GM23338 (cell line): ENCODE measurements at regions not wholly inside any gene's neighbourhood (a gene's known extent, or its start where the extent isn't known, plus 50 kb on each side); places are given as distances from the start of the nearest gene placed in this dataset.

Source experiments
- ATAC-seq: fragments of 200-7000 bp; cut with Tn5 transposase; 3 replicates; pipeline ENCODE4 v1.9.1; 2020
- DNase-seq: peaks from one replicate; pipeline ENCODE4 v3.0.0-alpha.2; 2015; ENCODE audit warnings: low spot score
- H2AFZ ChIP-seq: fragments of 200-600 bp; sonication (generic); 2 replicates; pipeline ENCODE4 v1.8.0; 2016; ENCODE audit warnings: antibody characterized with exemption, mild to moderate bottlenecking, moderate library complexity
- H3F3A ChIP-seq: fragments of 200-600 bp; sonication (generic); replicated peaks from 2 replicates; pipeline ENCODE4 v1.8.0; 2017; ENCODE audit warnings: antibody characterized with exemption, mixed run types, low read depth
- H3K27ac ChIP-seq: fragments of 200-600 bp; sonication (generic); 2 replicates; pipeline ENCODE4 v1.6.1; 2016; ENCODE audit warnings: low read depth
- H3K27me3 ChIP-seq: fragments of 200-600 bp; sonication (generic); 2 replicates; pipeline ENCODE4 v1.8.0; 2016; ENCODE audit warnings: mild to moderate bottlenecking, mixed run types, moderate library complexity; ENCODE audit not compliant: insufficient read depth
- H3K36me3 ChIP-seq: fragments of 200-600 bp; sonication (generic); 2 replicates; pipeline ENCODE4 v1.8.0; 2016; ENCODE audit warnings: mild to moderate bottlenecking; ENCODE audit not compliant: insufficient read depth
- H3K4me1 ChIP-seq: fragments of 200-600 bp; sonication (generic); 2 replicates; pipeline ENCODE4 v1.8.0; 2016; ENCODE audit warnings: mild to moderate bottlenecking, moderate library complexity; ENCODE audit not compliant: insufficient read depth
- H3K4me2 ChIP-seq: fragments of 200-600 bp; sonication (generic); 2 replicates; pipeline ENCODE4 v1.7.1; 2017; ENCODE audit warnings: mixed run types
- H3K4me3 ChIP-seq: fragments of 200-600 bp; sonication (generic); 2 replicates; pipeline ENCODE4 v1.6.1; 2016; ENCODE audit warnings: mixed run types
- H3K79me2 ChIP-seq: fragments of 200-600 bp; sonication (generic); replicated peaks from 2 replicates; pipeline ENCODE4 v1.8.0; 2017; ENCODE audit warnings: mild to moderate bottlenecking; ENCODE audit not compliant: insufficient read depth
- H3K9me2 ChIP-seq: fragments of 200-600 bp; sonication (generic); 2 replicates; pipeline ENCODE4 v1.8.0; 2017; ENCODE audit not compliant: insufficient read depth
- H4K20me1 ChIP-seq: fragments of 200-600 bp; sonication (generic); replicated peaks from 2 replicates; pipeline ENCODE4 v1.8.0; 2017; ENCODE audit warnings: mild to moderate bottlenecking; ENCODE audit not compliant: insufficient read depth
- H3K27ac Mint-ChIP-seq: 2 replicates; pipeline ENCODE4 v1.8.0; 2020; ENCODE audit warnings: inconsistent platforms, mild to moderate bottlenecking, moderate library complexity, mixed read lengths
- H3K27me3 Mint-ChIP-seq: 3 replicates; pipeline ENCODE4 v1.8.0; 2022; ENCODE audit warnings: low read depth, mild to moderate bottlenecking, moderate library complexity, mixed read lengths, inconsistent platforms; ENCODE audit not compliant: insufficient read depth, poor library complexity
- H3K36me3 Mint-ChIP-seq: 3 replicates; pipeline ENCODE4 v1.8.0; 2021; ENCODE audit warnings: low read depth, mild to moderate bottlenecking, inconsistent platforms, moderate library complexity, mixed read lengths
- H3K4me1 Mint-ChIP-seq: 3 replicates; pipeline ENCODE4 v1.8.0; 2020; ENCODE audit warnings: mild to moderate bottlenecking, inconsistent platforms, mixed read lengths
- H3K4me3 Mint-ChIP-seq: 3 replicates; pipeline ENCODE4 v1.8.0; 2021; ENCODE audit warnings: moderate library complexity, mild to moderate bottlenecking, inconsistent platforms, mixed read lengths
- H3K9me3 Mint-ChIP-seq: 3 replicates; pipeline ENCODE4 v1.8.0; 2020; ENCODE audit warnings: moderate library complexity, mild to moderate bottlenecking, inconsistent platforms, mixed read lengths
- CREB1 ChIP-seq: fragments of 250-450 bp; sonication (Bioruptor Pico); IDR thresholded peaks from 2 replicates; pipeline ENCODE4 v1.5.0; 2020; ENCODE audit warnings: low read depth, mild to moderate bottlenecking, moderate library complexity
- EZH2 ChIP-seq: fragments of 200-600 bp; sonication (generic); IDR thresholded peaks from one replicate; pipeline ENCODE4 v1.8.0; 2017; ENCODE audit warnings: antibody characterized with exemption, mild to moderate bottlenecking, low read depth; ENCODE audit not compliant: unreplicated experiment
- EZH2phosphoT487 ChIP-seq: fragments of 200-600 bp; sonication (generic); IDR thresholded peaks from one replicate; pipeline ENCODE4 v1.8.1; 2018; ENCODE audit warnings: antibody characterized with exemption; ENCODE audit not compliant: unreplicated experiment
- JUNB ChIP-seq: IDR thresholded peaks from one replicate; pipeline ENCODE4 v1.6.1; 2016; ENCODE audit warnings: antibody characterized with exemption; ENCODE audit not compliant: unreplicated experiment
- NANOG ChIP-seq: IDR thresholded peaks from 2 replicates; pipeline ENCODE4 v1.6.1; 2016; ENCODE audit warnings: antibody characterized with exemption, borderline replicate concordance
- POLR2AphosphoS5 ChIP-seq: IDR thresholded peaks from 2 replicates; pipeline ENCODE4 v1.6.1; 2016; ENCODE audit warnings: antibody characterized with exemption, low read depth
- STAT1 ChIP-seq: IDR thresholded peaks from one replicate; pipeline ENCODE4 v1.6.1; 2016; ENCODE audit warnings: antibody characterized with exemption; ENCODE audit not compliant: unreplicated experiment
- ZNF114 ChIP-seq: fragments of 250-450 bp; sonication (Bioruptor Pico); IDR thresholded peaks from 2 replicates; pipeline ENCODE4 v1.5.0; 2020; ENCODE audit warnings: mild to moderate bottlenecking, moderate library complexity
- ZNF331 ChIP-seq: fragments of 250-450 bp; sonication (Bioruptor Pico); IDR thresholded peaks from 2 replicates; pipeline ENCODE4 v1.5.0; 2020; ENCODE audit warnings: low read depth, mild to moderate bottlenecking, moderate library complexity
- TF ChIP-seq, protein P1 (sequence below): fragments of 250-450 bp; sonication (Bioruptor Pico); IDR thresholded peaks from 2 replicates; pipeline ENCODE4 v1.5.0; 2020; ENCODE audit warnings: mild to moderate bottlenecking, moderate library complexity
- TF ChIP-seq, protein P2 (sequence below): IDR thresholded peaks from one replicate; pipeline ENCODE4 v1.6.1; 2018; ENCODE audit warnings: antibody characterized with exemption; ENCODE audit not compliant: unreplicated experiment
- TF ChIP-seq, protein P3 (sequence below): IDR thresholded peaks from 2 replicates; pipeline ENCODE4 v1.6.1; 2016; ENCODE audit warnings: antibody characterized with exemption
- TF ChIP-seq, protein P4 (sequence below), 2 experiments: fragments of 200-600 bp in 1 of 2; sonication (generic) in 1 of 2; conservative IDR thresholded peaks; 2 replicates each; pipeline versions ENCODE4 v1.5.1 to v1.6.1; 2016 to 2017; ENCODE audit warnings: antibody characterized with exemption in 2 of 2, low read depth in 2 of 2, mild to moderate bottlenecking in 2 of 2, moderate library complexity in 1 of 2

GRCh38 chrX:97666890-97667289 lies 783.2 kb downstream of the RPA4 start:
- Mint-ChIP-seq H3K27me3 (no peaks in the 10 kb centered on the region), H3K4me3 (no peak overlapping the region), H3K36me3 (no peaks in the 10 kb centered on the region), H3K9me3 (no peaks in the 10 kb centered on the region; the same call in 2 of the 3 replicates), H3K27ac (no peak overlapping the region), H3K4me1 (no peaks in the 10 kb centered on the region)
- Histone ChIP-seq H3K4me3 (no peak overlapping the region), H2AFZ (no peak overlapping the region), H3K4me2 (no peak overlapping the region), H3F3A (no peaks in the 10 kb centered on the region), H3K79me2 (no peaks in the 10 kb centered on the region), H4K20me1 (no peaks in the 10 kb centered on the region), H3K4me1 (no peaks in the 10 kb centered on the region), H3K9me2 (no peaks in the 10 kb centered on the region), H3K27ac (no peak overlapping the region), H3K27me3 (no peaks in the 10 kb centered on the region), H3K36me3 (no peaks in the 10 kb centered on the region)
- no peak for TF ChIP-seq POLR2AphosphoS5
- TF ChIP-seq STAT1 = no peak
- no peak for TF ChIP-seq NANOG
- TF ChIP-seq EZH2 = no peak
- TF ChIP-seq, protein P1, sequence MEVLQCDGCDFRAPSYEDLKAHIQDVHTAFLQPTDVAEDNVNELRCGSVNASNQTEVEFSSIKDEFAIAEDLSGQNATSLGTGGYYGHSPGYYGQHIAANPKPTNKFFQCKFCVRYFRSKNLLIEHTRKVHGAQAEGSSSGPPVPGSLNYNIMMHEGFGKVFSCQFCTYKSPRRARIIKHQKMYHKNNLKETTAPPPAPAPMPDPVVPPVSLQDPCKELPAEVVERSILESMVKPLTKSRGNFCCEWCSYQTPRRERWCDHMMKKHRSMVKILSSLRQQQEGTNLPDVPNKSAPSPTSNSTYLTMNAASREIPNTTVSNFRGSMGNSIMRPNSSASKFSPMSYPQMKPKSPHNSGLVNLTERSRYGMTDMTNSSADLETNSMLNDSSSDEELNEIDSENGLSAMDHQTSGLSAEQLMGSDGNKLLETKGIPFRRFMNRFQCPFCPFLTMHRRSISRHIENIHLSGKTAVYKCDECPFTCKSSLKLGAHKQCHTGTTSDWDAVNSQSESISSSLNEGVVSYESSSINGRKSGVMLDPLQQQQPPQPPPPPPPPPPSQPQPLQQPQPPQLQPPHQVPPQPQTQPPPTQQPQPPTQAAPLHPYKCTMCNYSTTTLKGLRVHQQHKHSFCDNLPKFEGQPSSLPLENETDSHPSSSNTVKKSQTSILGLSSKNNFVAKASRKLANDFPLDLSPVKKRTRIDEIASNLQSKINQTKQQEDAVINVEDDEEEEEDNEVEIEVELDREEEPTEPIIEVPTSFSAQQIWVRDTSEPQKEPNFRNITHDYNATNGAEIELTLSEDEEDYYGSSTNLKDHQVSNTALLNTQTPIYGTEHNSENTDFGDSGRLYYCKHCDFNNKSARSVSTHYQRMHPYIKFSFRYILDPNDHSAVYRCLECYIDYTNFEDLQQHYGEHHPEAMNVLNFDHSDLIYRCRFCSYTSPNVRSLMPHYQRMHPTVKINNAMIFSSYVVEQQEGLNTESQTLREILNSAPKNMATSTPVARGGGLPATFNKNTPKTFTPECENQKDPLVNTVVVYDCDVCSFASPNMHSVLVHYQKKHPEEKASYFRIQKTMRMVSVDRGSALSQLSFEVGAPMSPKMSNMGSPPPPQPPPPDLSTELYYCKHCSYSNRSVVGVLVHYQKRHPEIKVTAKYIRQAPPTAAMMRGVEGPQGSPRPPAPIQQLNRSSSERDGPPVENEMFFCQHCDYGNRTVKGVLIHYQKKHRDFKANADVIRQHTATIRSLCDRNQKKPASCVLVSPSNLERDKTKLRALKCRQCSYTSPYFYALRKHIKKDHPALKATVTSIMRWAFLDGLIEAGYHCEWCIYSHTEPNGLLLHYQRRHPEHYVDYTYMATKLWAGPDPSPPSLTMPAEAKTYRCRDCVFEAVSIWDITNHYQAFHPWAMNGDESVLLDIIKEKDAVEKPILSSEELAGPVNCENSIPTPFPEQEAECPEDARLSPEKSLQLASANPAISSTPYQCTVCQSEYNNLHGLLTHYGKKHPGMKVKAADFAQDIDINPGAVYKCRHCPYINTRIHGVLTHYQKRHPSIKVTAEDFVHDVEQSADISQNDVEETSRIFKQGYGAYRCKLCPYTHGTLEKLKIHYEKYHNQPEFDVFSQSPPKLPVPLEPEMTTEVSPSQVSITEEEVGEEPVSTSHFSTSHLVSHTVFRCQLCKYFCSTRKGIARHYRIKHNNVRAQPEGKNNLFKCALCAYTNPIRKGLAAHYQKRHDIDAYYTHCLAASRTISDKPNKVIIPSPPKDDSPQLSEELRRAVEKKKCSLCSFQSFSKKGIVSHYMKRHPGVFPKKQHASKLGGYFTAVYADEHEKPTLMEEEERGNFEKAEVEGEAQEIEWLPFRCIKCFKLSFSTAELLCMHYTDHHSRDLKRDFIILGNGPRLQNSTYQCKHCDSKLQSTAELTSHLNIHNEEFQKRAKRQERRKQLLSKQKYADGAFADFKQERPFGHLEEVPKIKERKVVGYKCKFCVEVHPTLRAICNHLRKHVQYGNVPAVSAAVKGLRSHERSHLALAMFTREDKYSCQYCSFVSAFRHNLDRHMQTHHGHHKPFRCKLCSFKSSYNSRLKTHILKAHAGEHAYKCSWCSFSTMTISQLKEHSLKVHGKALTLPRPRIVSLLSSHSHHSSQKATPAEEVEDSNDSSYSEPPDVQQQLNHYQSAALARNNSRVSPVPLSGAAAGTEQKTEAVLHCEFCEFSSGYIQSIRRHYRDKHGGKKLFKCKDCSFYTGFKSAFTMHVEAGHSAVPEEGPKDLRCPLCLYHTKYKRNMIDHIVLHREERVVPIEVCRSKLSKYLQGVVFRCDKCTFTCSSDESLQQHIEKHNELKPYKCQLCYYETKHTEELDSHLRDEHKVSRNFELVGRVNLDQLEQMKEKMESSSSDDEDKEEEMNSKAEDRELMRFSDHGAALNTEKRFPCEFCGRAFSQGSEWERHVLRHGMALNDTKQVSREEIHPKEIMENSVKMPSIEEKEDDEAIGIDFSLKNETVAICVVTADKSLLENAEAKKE = no peak
- no peak for TF ChIP-seq CREB1 (CRISPR knock-in tag)
- TF ChIP-seq, protein P2, sequence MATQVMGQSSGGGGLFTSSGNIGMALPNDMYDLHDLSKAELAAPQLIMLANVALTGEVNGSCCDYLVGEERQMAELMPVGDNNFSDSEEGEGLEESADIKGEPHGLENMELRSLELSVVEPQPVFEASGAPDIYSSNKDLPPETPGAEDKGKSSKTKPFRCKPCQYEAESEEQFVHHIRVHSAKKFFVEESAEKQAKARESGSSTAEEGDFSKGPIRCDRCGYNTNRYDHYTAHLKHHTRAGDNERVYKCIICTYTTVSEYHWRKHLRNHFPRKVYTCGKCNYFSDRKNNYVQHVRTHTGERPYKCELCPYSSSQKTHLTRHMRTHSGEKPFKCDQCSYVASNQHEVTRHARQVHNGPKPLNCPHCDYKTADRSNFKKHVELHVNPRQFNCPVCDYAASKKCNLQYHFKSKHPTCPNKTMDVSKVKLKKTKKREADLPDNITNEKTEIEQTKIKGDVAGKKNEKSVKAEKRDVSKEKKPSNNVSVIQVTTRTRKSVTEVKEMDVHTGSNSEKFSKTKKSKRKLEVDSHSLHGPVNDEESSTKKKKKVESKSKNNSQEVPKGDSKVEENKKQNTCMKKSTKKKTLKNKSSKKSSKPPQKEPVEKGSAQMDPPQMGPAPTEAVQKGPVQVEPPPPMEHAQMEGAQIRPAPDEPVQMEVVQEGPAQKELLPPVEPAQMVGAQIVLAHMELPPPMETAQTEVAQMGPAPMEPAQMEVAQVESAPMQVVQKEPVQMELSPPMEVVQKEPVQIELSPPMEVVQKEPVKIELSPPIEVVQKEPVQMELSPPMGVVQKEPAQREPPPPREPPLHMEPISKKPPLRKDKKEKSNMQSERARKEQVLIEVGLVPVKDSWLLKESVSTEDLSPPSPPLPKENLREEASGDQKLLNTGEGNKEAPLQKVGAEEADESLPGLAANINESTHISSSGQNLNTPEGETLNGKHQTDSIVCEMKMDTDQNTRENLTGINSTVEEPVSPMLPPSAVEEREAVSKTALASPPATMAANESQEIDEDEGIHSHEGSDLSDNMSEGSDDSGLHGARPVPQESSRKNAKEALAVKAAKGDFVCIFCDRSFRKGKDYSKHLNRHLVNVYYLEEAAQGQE = no peak
- TF ChIP-seq EZH2phosphoT487 = no peak
- TF ChIP-seq ZNF331 (CRISPR knock-in tag) = no peak
- no peak for TF ChIP-seq JUNB
- TF ChIP-seq, protein P3, sequence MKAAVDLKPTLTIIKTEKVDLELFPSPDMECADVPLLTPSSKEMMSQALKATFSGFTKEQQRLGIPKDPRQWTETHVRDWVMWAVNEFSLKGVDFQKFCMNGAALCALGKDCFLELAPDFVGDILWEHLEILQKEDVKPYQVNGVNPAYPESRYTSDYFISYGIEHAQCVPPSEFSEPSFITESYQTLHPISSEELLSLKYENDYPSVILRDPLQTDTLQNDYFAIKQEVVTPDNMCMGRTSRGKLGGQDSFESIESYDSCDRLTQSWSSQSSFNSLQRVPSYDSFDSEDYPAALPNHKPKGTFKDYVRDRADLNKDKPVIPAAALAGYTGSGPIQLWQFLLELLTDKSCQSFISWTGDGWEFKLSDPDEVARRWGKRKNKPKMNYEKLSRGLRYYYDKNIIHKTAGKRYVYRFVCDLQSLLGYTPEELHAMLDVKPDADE = no peak
- TF ChIP-seq, protein P4, sequence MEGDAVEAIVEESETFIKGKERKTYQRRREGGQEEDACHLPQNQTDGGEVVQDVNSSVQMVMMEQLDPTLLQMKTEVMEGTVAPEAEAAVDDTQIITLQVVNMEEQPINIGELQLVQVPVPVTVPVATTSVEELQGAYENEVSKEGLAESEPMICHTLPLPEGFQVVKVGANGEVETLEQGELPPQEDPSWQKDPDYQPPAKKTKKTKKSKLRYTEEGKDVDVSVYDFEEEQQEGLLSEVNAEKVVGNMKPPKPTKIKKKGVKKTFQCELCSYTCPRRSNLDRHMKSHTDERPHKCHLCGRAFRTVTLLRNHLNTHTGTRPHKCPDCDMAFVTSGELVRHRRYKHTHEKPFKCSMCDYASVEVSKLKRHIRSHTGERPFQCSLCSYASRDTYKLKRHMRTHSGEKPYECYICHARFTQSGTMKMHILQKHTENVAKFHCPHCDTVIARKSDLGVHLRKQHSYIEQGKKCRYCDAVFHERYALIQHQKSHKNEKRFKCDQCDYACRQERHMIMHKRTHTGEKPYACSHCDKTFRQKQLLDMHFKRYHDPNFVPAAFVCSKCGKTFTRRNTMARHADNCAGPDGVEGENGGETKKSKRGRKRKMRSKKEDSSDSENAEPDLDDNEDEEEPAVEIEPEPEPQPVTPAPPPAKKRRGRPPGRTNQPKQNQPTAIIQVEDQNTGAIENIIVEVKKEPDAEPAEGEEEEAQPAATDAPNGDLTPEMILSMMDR (conservative IDR thresholded peaks at IDR 0.05; ENCODE audit: low read depth in 2 of 2) = no peak
- no peak for TF ChIP-seq ZNF114 (CRISPR knock-in tag)
- DNase-seq (no peak), ATAC-seq (no peak)
